Body of pancreas (tissue), 4 donors: ENCODE measurements at regions not wholly inside any gene's neighbourhood (a gene's known extent, or its start where the extent isn't known, plus 50 kb on each side); places are given as distances from the start of the nearest gene placed in this dataset.

Source experiments
- ATAC-seq: fragments of 150-250 bp; one replicate; pipeline ENCODE4 v1.9.1; 2016
- DNase-seq, 4 donors: peaks; one replicate each; pipeline ENCODE4 v3.0.0-alpha.2; 2019
- H3K27ac ChIP-seq, 4 donors: fragments of 200-600 bp; sonication (generic); 1 replicate in 3 of 4; 2 replicates in 1 of 4; pipeline versions ENCODE4 v1.5.1 to v1.6.1; 2016 to 2019; ENCODE audit warnings: mild to moderate bottlenecking in 1 of 4, mixed read lengths in 1 of 4, moderate library complexity in 1 of 4
- H3K27me3 ChIP-seq, 2 donors: fragments of 200-600 bp; sonication (generic); one replicate each; pipeline ENCODE4 v1.6.0; 2016; ENCODE audit warnings: mild to moderate bottlenecking in 1 of 2
- H3K36me3 ChIP-seq, 2 donors: fragments of 200-600 bp; sonication (generic); replicated peaks in 1 of 2; 2 replicates each; pipeline ENCODE4 v1.5.1; 2016; ENCODE audit warnings: low read depth in 2 of 2; ENCODE audit not compliant: insufficient read depth in 1 of 2
- H3K4me1 ChIP-seq: fragments of 200-600 bp; sonication (generic); one replicate; pipeline ENCODE4 v1.6.0; 2016
- H3K4me3 ChIP-seq, 2 donors: fragments of 200-600 bp; sonication (generic); 1 replicate in 1 of 2; 2 replicates in 1 of 2; pipeline ENCODE4 v1.5.1; 2016 to 2019
- H3K9me3 ChIP-seq, 3 donors: fragments of 200-600 bp; sonication (generic); 1 replicate in 2 of 3; 2 replicates in 1 of 3; pipeline ENCODE4 v1.5.1; 2016
- CTCF ChIP-seq, 7 experiments: fragments of 450-650 bp in 4 of 7; fragments of 200-600 bp in 3 of 7; sonication (generic) in 3 of 7; IDR thresholded peaks; one replicate each; pipeline ENCODE4 v1.5.1; 2016 to 2019; ENCODE audit warnings: antibody characterized with exemption in 7 of 7
- POLR2A ChIP-seq, 3 donors: fragments of 450-650 bp; IDR thresholded peaks; one replicate each; pipeline ENCODE4 v1.6.1; 2016; ENCODE audit warnings: antibody characterized with exemption in 3 of 3, mild to moderate bottlenecking in 2 of 3
- WGBS, 2 donors: methylation state at CpG; one replicate each; pipeline ENCODE4 v1.1.5; 2017; 5-methylcytosine and 5-hydroxymethylcytosine counted together
- intact Hi-C: fragments of 100-400 bp; cut with DNase I; formaldehyde crosslinking; loops from one replicate; pipeline ENCODE4 v1.15.1; 2023

- no peak for ATAC-seq
- DNase-seq = no peak
- no peak for TF ChIP-seq POLR2A (IDR thresholded peaks at IDR 0.05)
- no peak for TF ChIP-seq CTCF (IDR thresholded peaks at IDR 0.05)
- 55 to 84% methylated on average over 22 to 29 of the region's 29 CpGs for WGBS, 2 donors
- Histone ChIP-seq H3K36me3 (no peaks in the 10 kb centered on the region), H3K4me1 (peaks cover 6% of the 10 kb centered on the region), H3K9me3 (no peaks in the 10 kb centered on the region), H3K27ac (no peak overlapping the region), H3K27me3 (peaks cover 0 to 7% of the 10 kb centered on the region in 2 donors), H3K4me3 (no peak overlapping the region)
- intact Hi-C loops = loop anchor here (5.0 kb wide), 1 partner anchor 155 kb away; no protein-coding TSS in a partner anchor
Observed at GRCh38 chr4:1512051-1512737, 106.0 kb upstream of the NKX1-1 start.

- 88 to 99% methylated on average over 12 to 18 of the region's 22 CpGs for WGBS, 2 donors
- Histone ChIP-seq H3K27ac (no peak overlapping the region), H3K4me1 (peaks cover 6% of the 10 kb centered on the region), H3K27me3 (peaks cover 0 to 7% of the 10 kb centered on the region in 2 donors), H3K36me3 (no peaks in the 10 kb centered on the region), H3K4me3 (no peak overlapping the region), H3K9me3 (no peaks in the 10 kb centered on the region)
- no peak for ATAC-seq
- DNase-seq = peak in 3 of 4 donors; percentile 19 to 43 (median 37)
- TF ChIP-seq CTCF (IDR thresholded peaks at IDR 0.05) (no peak), POLR2A (IDR thresholded peaks at IDR 0.05) (no peak)
- intact Hi-C loops = loop anchor here (5.0 kb wide), 1 partner anchor 154 kb away; no protein-coding TSS in a partner anchor
Observed at GRCh38 chr4:1511441-1512041, 105.3 kb upstream of the NKX1-1 start.

GRCh38 chr4:1510931-1511330, 104.7 kb upstream of the NKX1-1 start:
- H3K27ac ChIP-seq = no peak overlapping the region
- intact Hi-C loops = loop anchor here (5.0 kb wide), 1 partner anchor 154 kb away; no protein-coding TSS in a partner anchor
- no peaks in the 10 kb centered on the region for H3K9me3 ChIP-seq
- no peak for DNase-seq
- TF ChIP-seq POLR2A (IDR thresholded peaks at IDR 0.05) = no peak
- no peak for TF ChIP-seq CTCF (IDR thresholded peaks at IDR 0.05)
- peaks cover 0 to 7% of the 10 kb centered on the region in 2 donors for H3K27me3 ChIP-seq
- 88 to 90% methylated on average over 15 of the region's 15 CpGs for WGBS, 2 donors
- ATAC-seq = no peak
- H3K4me1 ChIP-seq = peaks cover 6% of the 10 kb centered on the region
- no peaks in the 10 kb centered on the region for H3K36me3 ChIP-seq
- no peak overlapping the region for H3K4me3 ChIP-seq

GRCh38 chr4:1509366-1509765, 103.1 kb upstream of the NKX1-1 start:
- intact Hi-C loops = no loop called here
- H3K4me3 ChIP-seq = no peak overlapping the region
- WGBS, 2 donors = 46 to 65% methylated on average over 4 to 9 of the region's 9 CpGs
- peaks cover 6% of the 10 kb centered on the region for H3K4me1 ChIP-seq
- DNase-seq (peak in 1 of 4 donors; percentile 3), ATAC-seq (no peak)
- H3K36me3 ChIP-seq = no peaks in the 10 kb centered on the region
- no peak for TF ChIP-seq CTCF (IDR thresholded peaks at IDR 0.05)
- no peak for TF ChIP-seq POLR2A (IDR thresholded peaks at IDR 0.05)
- H3K27me3 ChIP-seq = peaks cover 0 to 7% of the 10 kb centered on the region in 2 donors
- H3K27ac ChIP-seq = no peak overlapping the region
- no peaks in the 10 kb centered on the region for H3K9me3 ChIP-seq
